Stimulated activated CD4-positive, alpha-beta T cell treated with anti-CD3 and anti-CD28 coated beads, Interleukin-12 subunit alpha, Interleukin-12 subunit beta, amount 100 ng/mL, for 4 hours (primary cell): ENCODE measurements at regions not wholly inside any gene's neighbourhood (a gene's known extent, or its start where the extent isn't known, plus 50 kb on each side); places are given as distances from the start of the nearest gene placed in this dataset.

Experiments
- DNase-seq: peaks from one replicate; pipeline ENCODE4 v3.0.0-alpha.2; 2020

GRCh38 chr15:37880835-37881153, 53.6 kb upstream of the TMCO5A start:
- no peak for DNase-seq

- no peak for DNase-seq
Observed at GRCh38 chr15:37881237-37882013, 53.0 kb upstream of the TMCO5A start.

- no peak for DNase-seq
Observed at GRCh38 chr15:37882640-37883039, 51.8 kb upstream of the TMCO5A start.
